GM23248 (cell line): ENCODE measurements at regions not wholly inside any gene's neighbourhood (a gene's known extent, or its start where the extent isn't known, plus 50 kb on each side); places are given as distances from the start of the nearest gene placed in this dataset.

ENCODE experiments used
- DNase-seq: peaks from one replicate; pipeline ENCODE4 v3.0.0-alpha.2; 2015
- H2AFZ ChIP-seq: fragments of 200-600 bp; sonication (generic); 2 replicates; pipeline ENCODE4 v1.6.1; 2016; ENCODE audit warnings: antibody characterized with exemption
- H3F3A ChIP-seq: fragments of 200-600 bp; sonication (generic); 2 replicates; pipeline ENCODE4 v1.6.1; 2016; ENCODE audit warnings: mild to moderate bottlenecking, antibody characterized with exemption, mixed run types; ENCODE audit not compliant: insufficient read depth
- H3K27ac ChIP-seq: fragments of 200-600 bp; sonication (generic); 2 replicates; pipeline ENCODE4 v1.5.1; 2016; ENCODE audit warnings: mild to moderate bottlenecking
- H3K27me3 ChIP-seq: fragments of 200-600 bp; sonication (generic); replicated peaks from 2 replicates; pipeline ENCODE4 v1.6.1; 2016; ENCODE audit warnings: mild to moderate bottlenecking; ENCODE audit not compliant: insufficient read depth
- H3K36me3 ChIP-seq: fragments of 200-600 bp; sonication (generic); 2 replicates; pipeline ENCODE4 v1.6.1; 2016; ENCODE audit warnings: low read depth, mild to moderate bottlenecking
- H3K4me1 ChIP-seq: fragments of 200-600 bp; sonication (generic); 2 replicates; pipeline ENCODE4 v1.6.1; 2016; ENCODE audit warnings: mild to moderate bottlenecking; ENCODE audit not compliant: insufficient read depth
- H3K4me2 ChIP-seq: fragments of 200-600 bp; sonication (generic); one replicate; pipeline ENCODE4 v1.6.1; 2016; ENCODE audit warnings: mild to moderate bottlenecking; ENCODE audit not compliant: unreplicated experiment
- H3K4me3 ChIP-seq: fragments of 200-600 bp; sonication (generic); 2 replicates; pipeline ENCODE4 v1.5.1; 2016; ENCODE audit warnings: mild to moderate bottlenecking
- H3K79me2 ChIP-seq: fragments of 200-600 bp; sonication (generic); 2 replicates; pipeline ENCODE4 v1.6.1; 2016; ENCODE audit warnings: mild to moderate bottlenecking; ENCODE audit not compliant: insufficient read depth
- H3K9ac ChIP-seq: fragments of 200-600 bp; sonication (generic); 2 replicates; pipeline ENCODE4 v1.6.1; 2016; ENCODE audit warnings: mild to moderate bottlenecking
- H3K9me2 ChIP-seq: fragments of 200-600 bp; sonication (generic); 2 replicates; pipeline ENCODE4 v1.6.1; 2016; ENCODE audit warnings: mixed run types, mild to moderate bottlenecking, moderate library complexity; ENCODE audit not compliant: insufficient read depth
- H3K9me3 ChIP-seq: fragments of 200-600 bp; sonication (generic); one replicate; pipeline ENCODE4 v1.6.1; 2017; ENCODE audit warnings: low read depth
- H4K20me1 ChIP-seq: fragments of 200-600 bp; sonication (generic); 2 replicates; pipeline ENCODE4 v1.6.0; 2016; ENCODE audit not compliant: insufficient read depth
- EZH2 ChIP-seq: fragments of 200-600 bp; sonication (generic); IDR thresholded peaks from 2 replicates; pipeline ENCODE4 v1.6.1; 2018; ENCODE audit warnings: antibody characterized with exemption, mild to moderate bottlenecking; ENCODE audit not compliant: insufficient read depth, poor library complexity, severe bottlenecking
- EZH2phosphoT487 ChIP-seq: fragments of 200-600 bp; sonication (generic); IDR thresholded peaks from 2 replicates; pipeline ENCODE4 v1.6.1; 2018; ENCODE audit warnings: antibody characterized with exemption, moderate library complexity, mild to moderate bottlenecking, low read depth; ENCODE audit not compliant: insufficient read depth
- WGBS, 2 experiments: methylation state at CpG; one replicate each; pipeline ENCODE4 v1.1.6; 2015 to 2017; ENCODE audit warnings: low lambda C conversion rate in 2 of 2, low coverage in 1 of 2; ENCODE audit errors: missing lambda C conversion rate in 2 of 2; 5-methylcytosine and 5-hydroxymethylcytosine counted together
- in situ Hi-C: fragments of 300-500 bp; cut with MboI; formaldehyde crosslinking; loops from 2 replicates; pipeline ENCODE4 v1.15.0; 2020

DNA sequence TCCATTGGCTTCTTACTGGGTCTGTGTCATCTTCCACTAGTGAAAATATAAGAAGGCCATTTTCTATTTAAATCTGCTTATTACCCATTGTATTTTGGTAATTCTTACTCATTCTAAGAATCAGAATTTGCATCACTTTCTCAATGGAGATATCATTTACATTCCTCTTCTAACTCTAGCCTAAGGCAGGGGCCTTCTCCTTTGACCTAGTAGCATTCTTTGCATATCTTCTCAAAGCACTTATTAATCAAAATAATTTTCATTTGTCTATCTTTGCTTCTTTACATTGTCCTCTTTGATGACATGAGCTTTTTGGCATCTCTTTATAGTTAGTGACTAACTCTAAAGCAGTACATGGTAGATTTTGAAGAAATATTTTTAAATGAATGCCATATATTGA lies 400.9 kb upstream of the SEMA3D start:
- H3K27me3 ChIP-seq = no peaks in the 10 kb centered on the region
- H3K9me2 ChIP-seq = no peaks in the 10 kb centered on the region
- H3K79me2 ChIP-seq = no peaks in the 10 kb centered on the region
- no peaks in the 10 kb centered on the region for H4K20me1 ChIP-seq
- no peak overlapping the region for H3K4me3 ChIP-seq
- peaks cover 7% of the 10 kb centered on the region for H3K4me1 ChIP-seq
- no peak for TF ChIP-seq EZH2
- TF ChIP-seq EZH2phosphoT487 = no peak
- H3K9me3 ChIP-seq = no peaks in the 10 kb centered on the region
- in situ Hi-C loops = no loop called here
- no peaks in the 10 kb centered on the region for H3K36me3 ChIP-seq
- no peak overlapping the region for H3K27ac ChIP-seq
- no peak overlapping the region for H2AFZ ChIP-seq
- H3K9ac ChIP-seq = no peak overlapping the region
- no peak overlapping the region for H3K4me2 ChIP-seq
- H3F3A ChIP-seq = peaks cover 13% of the 10 kb centered on the region; the same call in 1 of the 2 replicates
- peak; percentile 7 for DNase-seq

DNA sequence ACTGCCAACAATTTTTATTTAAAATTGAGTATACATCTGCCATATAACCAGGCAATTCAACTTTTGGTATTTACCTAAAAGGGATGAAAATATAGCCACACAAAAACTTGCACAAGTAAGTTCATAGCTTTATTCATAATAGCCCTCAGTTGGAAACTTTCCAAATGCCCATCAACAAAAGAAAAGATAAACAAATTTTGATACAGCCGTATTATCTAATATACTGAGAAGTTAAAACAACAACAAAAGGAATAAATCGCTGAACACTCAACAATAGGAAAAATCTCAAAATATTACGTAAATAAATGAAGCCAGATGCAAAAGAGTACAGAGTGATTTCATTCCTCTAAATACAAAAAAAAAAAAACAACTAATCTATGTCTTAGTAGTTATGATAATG lies 399.2 kb upstream of the SEMA3D start:
- Histone ChIP-seq H3K27me3 (no peaks in the 10 kb centered on the region), H3K9me2 (no peaks in the 10 kb centered on the region), H3K79me2 (no peaks in the 10 kb centered on the region), H3K27ac (no peak overlapping the region), H3K4me3 (no peak overlapping the region), H2AFZ (no peak overlapping the region), H3F3A (peaks cover 13% of the 10 kb centered on the region; the same call in 1 of the 2 replicates), H3K9ac (no peak overlapping the region), H4K20me1 (no peaks in the 10 kb centered on the region), H3K9me3 (no peaks in the 10 kb centered on the region), H3K36me3 (no peaks in the 10 kb centered on the region), H3K4me1 (peaks cover 7% of the 10 kb centered on the region), H3K4me2 (no peak overlapping the region)
- DNase-seq = no peak
- TF ChIP-seq EZH2phosphoT487 = no peak
- TF ChIP-seq EZH2 = no peak
- in situ Hi-C loops = no loop called here
- WGBS, 2 experiments = 38% methylated on average over 3 of the region's 3 CpGs

DNA sequence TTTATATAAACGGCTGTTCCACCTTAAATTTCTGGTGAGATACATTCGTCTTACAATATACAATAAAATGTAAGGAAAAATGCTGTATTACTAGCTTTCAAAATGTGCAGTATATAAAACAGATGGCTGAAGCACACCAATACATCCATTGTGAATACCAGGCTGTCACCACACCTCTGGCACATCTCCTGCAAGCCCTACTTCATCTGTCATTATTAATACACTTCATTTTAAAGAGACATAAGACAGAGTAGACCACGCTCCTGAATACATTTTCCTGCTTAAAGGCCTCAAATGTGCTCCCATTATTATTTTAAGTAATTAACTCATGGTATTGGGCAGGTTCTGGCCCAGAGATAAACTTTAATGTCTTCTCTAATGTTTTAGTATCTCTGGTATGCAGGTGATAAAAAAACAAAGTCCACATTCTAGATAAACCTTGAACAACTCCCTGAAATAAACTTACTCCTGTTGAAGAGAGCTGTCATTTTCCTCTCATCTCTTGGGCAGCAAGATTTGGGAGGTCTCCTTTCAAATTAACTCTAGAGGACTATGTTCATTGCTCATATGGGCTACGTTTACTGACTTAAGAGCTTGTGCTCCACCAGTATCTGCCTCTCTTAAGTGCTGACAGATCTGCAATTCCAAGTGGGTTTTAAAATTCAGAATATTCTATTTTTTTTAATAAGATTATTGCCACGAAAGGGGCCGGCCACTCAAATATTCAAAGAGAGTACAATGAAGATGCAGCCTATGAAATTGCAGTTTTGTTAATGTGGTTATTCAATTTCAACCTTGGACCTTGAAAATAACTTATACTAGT lies 396.5 kb upstream of the SEMA3D start:
- Histone ChIP-seq H3K9ac (no peak overlapping the region), H3K9me3 (no peaks in the 10 kb centered on the region), H3K4me3 (no peak overlapping the region), H3K36me3 (no peaks in the 10 kb centered on the region), H3K27me3 (no peaks in the 10 kb centered on the region), H3K4me1 (peaks cover 7% of the 10 kb centered on the region), H3K4me2 (no peak overlapping the region), H2AFZ (no peak overlapping the region), H3F3A (peaks cover 11% of the 10 kb centered on the region; the same call in 1 of the 2 replicates), H3K27ac (no peak overlapping the region), H3K9me2 (no peaks in the 10 kb centered on the region), H3K79me2 (no peaks in the 10 kb centered on the region), H4K20me1 (no peaks in the 10 kb centered on the region)
- TF ChIP-seq EZH2 = no peak
- TF ChIP-seq EZH2phosphoT487 = no peak
- no peak for DNase-seq
- WGBS, 2 experiments = 85 to 92% methylated on average over 6 of the region's 6 CpGs
- in situ Hi-C loops = no loop called here

DNA sequence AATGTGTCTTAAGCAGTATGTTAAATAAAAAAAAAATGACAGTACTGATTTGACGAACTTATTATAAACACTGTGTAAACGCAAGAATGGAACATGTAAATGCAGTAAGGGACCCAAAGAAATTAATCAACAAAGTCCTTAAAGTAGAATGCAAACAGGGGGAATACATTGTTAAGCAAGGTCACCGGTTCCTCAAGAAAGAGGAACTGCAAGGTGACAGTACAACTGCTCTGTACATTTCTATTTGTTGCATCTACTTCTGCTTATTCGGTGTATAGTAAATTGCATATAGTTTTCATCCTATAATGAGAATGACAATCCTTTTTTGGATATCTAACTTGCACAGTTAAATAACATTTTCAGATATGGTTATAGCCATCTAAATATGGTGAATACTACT lies 387.0 kb upstream of the SEMA3D start:
- H3K27me3 ChIP-seq = no peaks in the 10 kb centered on the region
- H3K4me3 ChIP-seq = no peak overlapping the region
- DNase-seq = no peak
- no peaks in the 10 kb centered on the region for H3K79me2 ChIP-seq
- H3K4me1 ChIP-seq = no peaks in the 10 kb centered on the region
- H3K9me2 ChIP-seq = no peaks in the 10 kb centered on the region
- TF ChIP-seq EZH2phosphoT487 = no peak
- no peak for TF ChIP-seq EZH2
- H3K4me2 ChIP-seq = no peak overlapping the region
- H2AFZ ChIP-seq = no peak overlapping the region
- 95 to 99% methylated on average over 4 of the region's 4 CpGs for WGBS, 2 experiments
- no peaks in the 10 kb centered on the region for H3K9me3 ChIP-seq
- in situ Hi-C loops = loop anchor here (25.0 kb wide), 1 partner anchor 263 kb away; no protein-coding TSS in a partner anchor
- H3F3A ChIP-seq = no peaks in the 10 kb centered on the region
- no peaks in the 10 kb centered on the region for H3K36me3 ChIP-seq
- H3K9ac ChIP-seq = no peak overlapping the region
- H4K20me1 ChIP-seq = no peaks in the 10 kb centered on the region
- H3K27ac ChIP-seq = no peak overlapping the region

DNA sequence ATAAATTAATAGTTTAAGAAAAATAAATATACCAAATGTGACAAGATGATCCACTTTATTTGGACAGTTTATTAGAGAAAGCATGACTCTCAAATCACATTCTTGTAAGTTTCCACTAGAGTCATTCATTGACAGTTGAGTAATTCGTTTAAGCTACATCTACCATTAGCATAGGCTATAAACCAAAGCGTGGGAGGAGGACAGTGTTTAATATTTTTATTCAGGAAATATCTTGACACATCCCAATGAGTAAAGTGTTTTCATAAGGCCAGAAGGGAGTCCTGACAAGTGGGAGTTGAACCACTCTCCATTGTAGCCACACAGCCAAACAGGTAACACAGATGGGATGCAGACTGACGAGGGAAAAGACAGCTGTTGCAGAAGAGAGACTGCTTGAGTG lies 386.5 kb upstream of the SEMA3D start:
- no peak overlapping the region for H3K27ac ChIP-seq
- WGBS, 2 experiments = 88 to 94% methylated on average over 3 of the region's 3 CpGs
- no peak overlapping the region for H3K4me2 ChIP-seq
- no peaks in the 10 kb centered on the region for H3K9me3 ChIP-seq
- H3K36me3 ChIP-seq = no peaks in the 10 kb centered on the region
- H3K79me2 ChIP-seq = no peaks in the 10 kb centered on the region
- H4K20me1 ChIP-seq = no peaks in the 10 kb centered on the region
- DNase-seq = no peak
- H3K27me3 ChIP-seq = no peaks in the 10 kb centered on the region
- H3K4me1 ChIP-seq = no peaks in the 10 kb centered on the region
- TF ChIP-seq EZH2 (no peak), EZH2phosphoT487 (no peak)
- H3K9ac ChIP-seq = no peak overlapping the region
- H3K4me3 ChIP-seq = no peak overlapping the region
- no peaks in the 10 kb centered on the region for H3F3A ChIP-seq
- in situ Hi-C loops = loop anchor here (25.0 kb wide), 1 partner anchor 264 kb away; no protein-coding TSS in a partner anchor
- no peak overlapping the region for H2AFZ ChIP-seq
- H3K9me2 ChIP-seq = no peaks in the 10 kb centered on the region
